GM18508 (cell line): ENCODE measurements at regions not wholly inside any gene's neighbourhood (a gene's known extent, or its start where the extent isn't known, plus 50 kb on each side); places are given as distances from the start of the nearest gene placed in this dataset.

Experiments used
- ATAC-seq: cut with Tn5 transposase; IDR thresholded peaks from one replicate; pipeline ENCODE4 v1.9.1; 2021; ENCODE audit warnings: moderate number of reproducible peaks; ENCODE audit not compliant: insufficient read depth, unreplicated experiment

GRCh38 chr2:220682616-220683015 lies 889.5 kb downstream of the EPHA4 start:
- ATAC-seq, result no peak

DNA sequence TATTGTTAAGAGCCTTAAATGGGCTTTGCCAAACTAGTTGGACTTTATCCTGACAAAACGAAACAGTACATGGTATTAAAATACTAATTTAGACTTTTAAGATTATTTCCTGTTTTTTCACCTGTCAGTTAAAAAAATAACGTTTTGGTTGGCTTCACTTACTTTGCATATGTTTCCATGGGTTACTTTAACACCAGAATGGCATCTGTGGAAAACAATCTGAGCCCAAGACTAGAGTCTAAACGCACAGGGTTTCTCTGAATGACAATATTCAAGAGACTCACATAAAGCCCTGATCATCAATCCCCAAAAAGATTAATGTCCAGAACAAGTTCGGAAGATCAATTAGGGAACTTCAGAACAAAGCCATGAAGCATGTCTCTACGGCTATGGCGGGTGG lies 888.0 kb downstream of the EPHA4 start:
- no peak for ATAC-seq

- ATAC-seq, result no peak
These were observed 884.8 kb downstream of the EPHA4 start for GRCh38 chr2:220687231-220687843.

GRCh38 chr2:220695397-220696279 lies 876.5 kb downstream of the EPHA4 start:
- no peak for ATAC-seq

DNA sequence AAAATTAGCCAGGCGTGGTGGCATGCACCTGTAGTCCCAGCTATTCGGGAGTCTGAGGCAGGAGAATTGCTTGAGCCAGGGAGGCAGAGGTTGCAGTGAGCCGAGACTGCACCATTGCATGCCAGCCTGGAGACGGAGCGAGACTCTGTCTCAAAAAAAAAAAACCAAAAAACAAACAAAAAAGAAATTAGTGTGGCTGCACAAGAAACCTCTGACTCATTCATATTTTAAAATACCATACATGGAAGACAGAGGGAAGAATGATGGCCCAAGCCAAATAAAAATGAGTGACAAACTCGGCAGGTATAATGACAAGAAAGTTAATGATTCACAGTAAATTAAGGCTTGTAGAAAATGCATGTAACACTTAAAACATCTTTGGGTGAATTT lies 875.8 kb downstream of the EPHA4 start:
- no peak for ATAC-seq

DNA sequence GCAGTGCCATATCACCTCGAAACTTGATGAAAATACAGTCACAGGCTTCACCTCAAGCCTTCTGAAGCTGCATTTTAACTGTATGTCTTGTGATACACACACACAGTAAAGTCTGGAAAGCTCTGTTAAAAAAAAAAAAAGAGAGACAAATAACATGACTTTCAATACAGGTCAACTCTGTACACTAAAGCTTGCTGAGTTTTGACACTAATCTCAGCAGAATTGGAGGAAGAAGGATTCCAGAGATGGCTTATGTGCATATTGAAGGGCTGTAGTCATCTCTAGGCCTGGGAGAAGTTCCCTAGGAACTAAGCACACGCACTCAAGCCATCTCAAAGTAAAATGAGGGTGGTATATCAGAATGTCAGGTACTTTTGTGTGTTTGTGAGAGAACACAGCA lies 875.1 kb downstream of the EPHA4 start:
- ATAC-seq, result no peak

- no peak for ATAC-seq
These were observed 871.0 kb downstream of the EPHA4 start for GRCh38 chr2:220701115-220701514.

DNA sequence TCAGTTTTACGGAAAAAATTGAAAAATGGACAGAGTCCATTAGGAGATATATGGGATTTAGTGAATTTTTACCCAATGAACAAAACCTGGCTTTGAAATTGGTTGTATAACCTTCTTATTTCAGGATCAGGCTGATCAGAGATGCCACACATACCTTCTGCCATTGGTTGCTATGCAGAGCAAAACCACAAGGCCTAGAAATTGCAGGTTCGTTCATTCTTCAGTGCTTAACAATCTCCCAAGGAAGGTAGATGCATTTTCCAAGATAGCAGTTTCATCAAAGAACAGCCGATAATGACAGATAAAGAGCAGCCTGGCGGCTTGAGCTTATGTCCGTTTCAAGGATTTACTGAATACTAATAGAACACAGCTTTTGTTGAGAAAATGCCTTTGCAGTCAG lies 868.8 kb downstream of the EPHA4 start:
- ATAC-seq, result no peak

GRCh38 chr2:220704081-220704480 lies 868.0 kb downstream of the EPHA4 start:
- ATAC-seq, result no peak

GRCh38 chr2:220704810-220705209 lies 867.3 kb downstream of the EPHA4 start:
- no peak for ATAC-seq

- ATAC-seq, result no peak
These were observed 866.4 kb downstream of the EPHA4 start for GRCh38 chr2:220705678-220706077.

GRCh38 chr2:220707261-220707660 lies 864.8 kb downstream of the EPHA4 start:
- no peak for ATAC-seq

GRCh38 chr2:220708366-220708765 lies 863.7 kb downstream of the EPHA4 start:
- no peak for ATAC-seq

DNA sequence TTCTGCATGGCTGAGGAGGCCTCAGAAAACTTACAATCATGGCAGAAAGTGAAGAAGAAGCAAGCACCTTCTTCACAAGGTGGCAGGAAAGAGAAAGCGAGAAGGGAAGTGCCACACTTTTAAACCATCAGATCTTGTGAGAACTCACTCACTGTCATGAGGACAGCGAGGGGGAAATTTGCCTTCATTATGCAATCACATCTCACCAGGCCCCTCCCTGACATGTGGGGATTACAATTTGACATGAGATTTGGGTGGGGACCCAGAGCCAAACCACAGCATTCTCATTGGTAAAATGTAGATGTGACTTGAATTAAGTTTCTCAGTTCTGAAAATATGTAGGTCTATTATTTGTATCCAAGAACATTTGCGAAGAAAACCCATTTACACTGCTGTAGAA lies 854.8 kb downstream of the EPHA4 start:
- no peak for ATAC-seq

DNA sequence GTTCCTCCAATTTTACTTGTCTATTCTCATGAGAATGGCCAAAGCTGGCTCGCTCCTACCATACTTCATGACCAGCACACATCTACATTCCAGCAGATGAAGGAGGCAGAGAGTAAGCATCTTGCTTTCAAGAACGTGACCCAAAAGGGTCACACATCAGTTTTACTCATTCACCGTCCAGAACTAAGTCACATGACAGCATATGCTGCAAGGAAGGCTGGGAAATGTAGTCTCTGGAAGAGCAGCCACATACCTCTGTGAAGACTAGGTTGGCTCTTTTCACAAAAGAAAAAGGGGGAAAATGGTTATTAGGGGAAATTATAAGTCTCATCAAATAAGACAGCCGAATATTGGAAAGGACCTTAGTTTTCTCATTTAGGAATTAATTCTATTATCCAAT lies 835.3 kb downstream of the EPHA4 start:
- no peak for ATAC-seq

DNA sequence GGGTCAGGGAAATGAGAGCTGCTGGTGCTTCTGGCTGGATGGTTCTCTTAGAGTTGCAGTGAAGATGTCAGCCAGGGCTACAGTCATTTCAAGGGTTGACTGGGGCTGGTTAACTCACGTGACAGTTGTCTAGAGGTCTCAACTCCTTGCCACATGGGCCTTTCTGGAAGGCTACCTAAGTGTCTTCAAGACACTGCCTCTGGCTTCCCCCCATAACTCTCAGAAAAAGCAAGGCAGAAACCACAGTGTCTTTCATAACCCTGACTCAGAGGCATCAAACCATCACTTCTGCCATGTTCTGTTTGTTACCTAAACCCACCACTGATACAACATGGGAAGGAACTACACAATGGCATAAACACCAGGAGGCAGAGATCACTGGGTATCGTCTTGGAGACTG lies 828.9 kb downstream of the EPHA4 start:
- ATAC-seq, result no peak

DNA sequence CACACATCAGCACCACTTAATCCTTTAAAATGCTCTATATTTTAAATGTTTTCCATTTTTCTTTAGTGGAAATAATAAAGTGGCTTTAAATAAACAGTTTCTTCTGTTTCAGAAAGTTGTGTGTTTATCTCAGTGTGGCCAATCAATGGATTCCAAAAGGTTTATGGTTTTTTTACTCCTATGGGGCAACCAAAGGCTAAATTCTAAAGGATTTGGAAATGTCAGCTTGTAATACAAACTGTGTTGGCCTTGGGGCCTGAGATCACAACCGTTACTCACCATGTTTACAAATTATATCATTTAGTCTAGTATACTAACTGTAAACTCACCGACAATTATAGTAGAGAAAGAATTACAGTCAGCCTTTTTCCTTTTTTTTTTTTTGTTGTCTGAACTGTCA lies 827.2 kb downstream of the EPHA4 start:
- ATAC-seq, result no peak

- ATAC-seq, result no peak
These were observed 826.4 kb downstream of the EPHA4 start for GRCh38 chr2:220745682-220746081.

DNA sequence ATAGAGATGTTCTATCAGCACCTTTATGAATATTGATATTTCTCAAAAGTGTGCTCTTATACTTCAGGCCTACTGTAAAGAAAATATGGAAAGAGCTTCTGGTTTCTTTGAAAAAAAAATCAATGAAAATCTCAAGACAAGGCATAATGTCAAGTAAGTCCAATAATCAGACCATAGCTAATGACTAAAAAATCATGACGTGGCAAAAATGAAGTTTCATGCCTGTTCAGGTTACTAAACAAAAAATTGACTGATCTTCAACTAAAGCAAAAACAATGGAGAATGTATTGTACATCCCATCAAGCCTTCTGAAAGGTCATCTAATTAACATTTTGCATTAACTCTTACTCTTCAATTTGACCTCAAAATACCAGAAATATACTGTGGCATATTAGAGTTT lies 824.4 kb downstream of the EPHA4 start:
- no peak for ATAC-seq

- no peak for ATAC-seq
These were observed 823.1 kb downstream of the EPHA4 start for GRCh38 chr2:220748875-220749479.

GRCh38 chr2:220753486-220753885 lies 818.6 kb downstream of the EPHA4 start:
- ATAC-seq, result no peak

DNA sequence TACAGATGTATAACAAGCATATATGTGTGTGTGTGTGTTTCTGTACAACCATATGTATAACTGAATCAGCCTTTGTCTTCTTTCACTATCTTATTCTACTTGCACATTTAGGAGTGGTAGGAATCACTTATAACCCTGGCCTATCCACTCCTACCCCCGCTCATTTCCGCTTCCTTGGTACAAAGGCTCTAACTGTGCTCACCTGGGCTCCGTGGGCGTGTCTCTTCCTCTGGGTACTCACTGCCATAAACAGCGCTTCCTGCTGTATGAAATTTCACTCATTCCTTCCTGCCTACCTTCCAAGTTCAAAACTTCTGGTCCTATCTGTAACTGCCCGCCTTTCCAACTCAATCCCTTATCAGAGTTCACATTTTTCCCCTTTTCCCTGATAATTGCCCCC lies 815.5 kb downstream of the EPHA4 start:
- no peak for ATAC-seq
